ENCODE measurements at regions not wholly inside any gene's neighbourhood (a gene's known extent, or its start where the extent isn't known, plus 50 kb on each side); places are given as distances from the start of the nearest gene placed in this dataset.

GRCh38 chrX:40852586-40852985 lies 117.2 kb upstream of the MED14 start:
- in situ Hi-C loops (cut with MboI; ENCODE audit: low sequenced_read_pairs), result loop anchor here (25.0 kb wide), 1 partner anchor 260 kb away; no protein-coding TSS in a partner anchor

GRCh38 chrX:40853004-40853815 lies 117.9 kb upstream of the MED14 start:
- in situ Hi-C loops (cut with MboI; ENCODE audit: low sequenced_read_pairs), result loop anchor here (25.0 kb wide), 1 partner anchor 259 kb away; no protein-coding TSS in a partner anchor

- in situ Hi-C loops (cut with MboI; ENCODE audit: low sequenced_read_pairs), result loop anchor here (25.0 kb wide), 1 partner anchor 259 kb away; no protein-coding TSS in a partner anchor
These were observed 118.4 kb upstream of the MED14 start for GRCh38 chrX:40853816-40854123.

- in situ Hi-C loops (cut with MboI; ENCODE audit: low sequenced_read_pairs), result loop anchor here (25.0 kb wide), 1 partner anchor 258 kb away; no protein-coding TSS in a partner anchor
These were observed 118.9 kb upstream of the MED14 start for GRCh38 chrX:40854242-40854641.

GRCh38 chrX:40855411-40855810 lies 120.1 kb upstream of the MED14 start:
- in situ Hi-C loops (cut with MboI; ENCODE audit: low sequenced_read_pairs), result loop anchor here (25.0 kb wide), 1 partner anchor 257 kb away; no protein-coding TSS in a partner anchor

- in situ Hi-C loops (cut with MboI; ENCODE audit: low sequenced_read_pairs), result loop anchor here (25.0 kb wide), 1 partner anchor 256 kb away; no protein-coding TSS in a partner anchor
These were observed 120.7 kb upstream of the MED14 start for GRCh38 chrX:40855932-40856515.

GRCh38 chrX:40861952-40862554 lies 126.7 kb upstream of the MED14 start:
- in situ Hi-C loops (cut with MboI; ENCODE audit: low sequenced_read_pairs), result loop anchor here (25.0 kb wide), 1 partner anchor 250 kb away; no protein-coding TSS in a partner anchor

GRCh38 chrX:40863260-40863659 lies 127.9 kb upstream of the MED14 start:
- in situ Hi-C loops (cut with MboI; ENCODE audit: low sequenced_read_pairs), result loop anchor here (25.0 kb wide), 1 partner anchor 249 kb away; no protein-coding TSS in a partner anchor

GRCh38 chrX:40863671-40864070 lies 128.3 kb upstream of the MED14 start:
- in situ Hi-C loops (cut with MboI; ENCODE audit: low sequenced_read_pairs), result loop anchor here (25.0 kb wide), 1 partner anchor 249 kb away; no protein-coding TSS in a partner anchor

GRCh38 chrX:40864972-40865371 lies 129.6 kb upstream of the MED14 start:
- in situ Hi-C loops (cut with MboI; ENCODE audit: low sequenced_read_pairs), result loop anchor here (25.0 kb wide), 1 partner anchor 247 kb away; no protein-coding TSS in a partner anchor

GRCh38 chrX:40866893-40867292 lies 131.6 kb upstream of the MED14 start:
- in situ Hi-C loops (cut with MboI; ENCODE audit: low sequenced_read_pairs), result loop anchor here (25.0 kb wide), 1 partner anchor 245 kb away; no protein-coding TSS in a partner anchor

GRCh38 chrX:40867352-40867751 lies 132.0 kb upstream of the MED14 start:
- in situ Hi-C loops (cut with MboI; ENCODE audit: low sequenced_read_pairs), result loop anchor here (25.0 kb wide), 1 partner anchor 245 kb away; no protein-coding TSS in a partner anchor

- in situ Hi-C loops (cut with MboI; ENCODE audit: low sequenced_read_pairs), result loop anchor here (25.0 kb wide), 1 partner anchor 243 kb away; no protein-coding TSS in a partner anchor
These were observed 133.5 kb upstream of the MED14 start for GRCh38 chrX:40868868-40869267.

GRCh38 chrX:40870982-40871381 lies 135.6 kb upstream of the MED14 start:
- in situ Hi-C loops (cut with MboI; ENCODE audit: low sequenced_read_pairs), result loop anchor here (25.0 kb wide), 1 partner anchor 241 kb away; no protein-coding TSS in a partner anchor

GRCh38 chrX:40871385-40872082 lies 136.2 kb upstream of the MED14 start:
- in situ Hi-C loops (cut with MboI; ENCODE audit: low sequenced_read_pairs), result loop anchor here (25.0 kb wide), 1 partner anchor 241 kb away; no protein-coding TSS in a partner anchor

- in situ Hi-C loops (cut with MboI; ENCODE audit: low sequenced_read_pairs), result loop anchor here (25.0 kb wide), 1 partner anchor 240 kb away; no protein-coding TSS in a partner anchor
These were observed 137.0 kb upstream of the MED14 start for GRCh38 chrX:40872351-40872750.

- in situ Hi-C loops (cut with MboI; ENCODE audit: low sequenced_read_pairs), result loop anchor here (25.0 kb wide), 1 partner anchor 112 kb away; no protein-coding TSS in a partner anchor
These were observed 140.1 kb upstream of the MED14 start for GRCh38 chrX:40875476-40875875.

GRCh38 chrX:40877887-40878286 lies 142.5 kb upstream of the MED14 start:
- in situ Hi-C loops (cut with MboI; ENCODE audit: low sequenced_read_pairs), result loop anchor here (25.0 kb wide), 1 partner anchor 109 kb away; no protein-coding TSS in a partner anchor

- in situ Hi-C loops (cut with MboI; ENCODE audit: low sequenced_read_pairs), result loop anchor here (25.0 kb wide), 1 partner anchor 109 kb away; no protein-coding TSS in a partner anchor
These were observed 143.4 kb upstream of the MED14 start for GRCh38 chrX:40878766-40879165.

GRCh38 chrX:40879172-40879571 lies 143.8 kb upstream of the MED14 start:
- in situ Hi-C loops (cut with MboI; ENCODE audit: low sequenced_read_pairs), result loop anchor here (25.0 kb wide), 1 partner anchor 108 kb away; no protein-coding TSS in a partner anchor
